ENCODE measurements at regions not wholly inside any gene's neighbourhood (a gene's known extent, or its start where the extent isn't known, plus 50 kb on each side); places are given as distances from the start of the nearest gene placed in this dataset.

DNA sequence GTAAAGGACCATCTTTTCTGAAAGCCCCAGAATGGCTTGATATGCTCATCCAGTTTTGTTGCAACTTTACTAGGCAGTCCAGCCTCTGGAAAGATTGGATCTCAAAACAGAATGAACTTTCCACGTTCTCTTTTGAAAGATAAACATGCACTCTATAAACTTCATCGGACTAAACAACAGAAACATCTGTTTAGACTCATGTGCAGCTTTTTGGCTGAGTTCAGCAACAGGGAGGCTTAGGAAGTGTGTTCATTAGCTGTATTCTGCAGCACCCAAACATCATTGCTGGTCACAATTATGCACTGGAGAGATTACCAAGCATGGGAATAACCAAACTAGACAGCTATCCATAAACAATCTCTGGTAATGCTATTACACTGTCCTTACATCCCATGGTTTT is 180.5 kb downstream of the TENT5A start:
- TF ChIP-seq EP300 (conservative IDR thresholded peaks at IDR 0.05; ENCODE audit: poor library complexity, severe bottlenecking): no peak
- TF ChIP-seq CTCF (IDR thresholded peaks at IDR 0.05; ENCODE audit: poor library complexity, severe bottlenecking): no peak
